ENCODE measurements at regions not wholly inside any gene's neighbourhood (a gene's known extent, or its start where the extent isn't known, plus 50 kb on each side); places are given as distances from the start of the nearest gene placed in this dataset.

DNA sequence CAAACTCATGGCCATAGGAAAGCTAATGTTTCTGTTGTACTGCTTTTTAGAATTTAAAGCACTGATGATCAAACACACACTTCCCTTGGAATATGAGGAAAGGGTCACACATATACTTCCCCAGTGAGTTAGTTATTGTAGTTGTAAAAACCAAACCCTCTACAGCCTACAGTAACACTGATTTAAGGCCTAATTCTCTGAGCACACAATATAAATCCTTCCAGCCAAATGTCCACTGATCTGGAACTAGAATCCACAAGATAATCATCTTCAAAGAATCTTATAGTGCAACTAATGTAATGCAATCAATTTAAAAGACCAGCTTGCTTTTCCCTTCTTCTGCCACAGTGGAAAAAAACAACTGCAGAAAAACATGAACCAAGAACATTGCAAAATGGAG, 219.3 kb downstream of the CAAP1 start:
- TF ChIP-seq, protein P1, sequence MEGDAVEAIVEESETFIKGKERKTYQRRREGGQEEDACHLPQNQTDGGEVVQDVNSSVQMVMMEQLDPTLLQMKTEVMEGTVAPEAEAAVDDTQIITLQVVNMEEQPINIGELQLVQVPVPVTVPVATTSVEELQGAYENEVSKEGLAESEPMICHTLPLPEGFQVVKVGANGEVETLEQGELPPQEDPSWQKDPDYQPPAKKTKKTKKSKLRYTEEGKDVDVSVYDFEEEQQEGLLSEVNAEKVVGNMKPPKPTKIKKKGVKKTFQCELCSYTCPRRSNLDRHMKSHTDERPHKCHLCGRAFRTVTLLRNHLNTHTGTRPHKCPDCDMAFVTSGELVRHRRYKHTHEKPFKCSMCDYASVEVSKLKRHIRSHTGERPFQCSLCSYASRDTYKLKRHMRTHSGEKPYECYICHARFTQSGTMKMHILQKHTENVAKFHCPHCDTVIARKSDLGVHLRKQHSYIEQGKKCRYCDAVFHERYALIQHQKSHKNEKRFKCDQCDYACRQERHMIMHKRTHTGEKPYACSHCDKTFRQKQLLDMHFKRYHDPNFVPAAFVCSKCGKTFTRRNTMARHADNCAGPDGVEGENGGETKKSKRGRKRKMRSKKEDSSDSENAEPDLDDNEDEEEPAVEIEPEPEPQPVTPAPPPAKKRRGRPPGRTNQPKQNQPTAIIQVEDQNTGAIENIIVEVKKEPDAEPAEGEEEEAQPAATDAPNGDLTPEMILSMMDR (tag by site-specific recombination; IDR thresholded peaks at IDR 0.05) = no peak
- TF ChIP-seq ZBTB20 (tag by site-specific recombination; IDR thresholded peaks at IDR 0.05) = no peak

Measured in HEK293 (cell line).